GM12892 (cell line): ENCODE measurements at regions not wholly inside any gene's neighbourhood (a gene's known extent, or its start where the extent isn't known, plus 50 kb on each side); places are given as distances from the start of the nearest gene placed in this dataset.

ENCODE experiments used
- POLR2A ChIP-seq: IDR thresholded peaks from 2 replicates; pipeline ENCODE4 v1.6.1; 2011; ENCODE audit warnings: low read depth, low read length, control low read depth
- POLR2AphosphoS5 ChIP-seq: IDR thresholded peaks from 2 replicates; pipeline ENCODE4 v1.6.1; 2011; ENCODE audit warnings: low read depth, low read length, control low read depth
- TAF1 ChIP-seq: IDR thresholded peaks from 2 replicates; pipeline ENCODE4 v1.6.1; 2011; ENCODE audit warnings: low read depth, mild to moderate bottlenecking, control low read depth, low read length, borderline replicate concordance

GRCh38 chr2:7997279-7997678 is 684.6 kb upstream of the ID2 start:
- TF ChIP-seq POLR2A = no peak
- no peak for TF ChIP-seq POLR2AphosphoS5
- no peak for TF ChIP-seq TAF1
